Amniotic epithelial cell (primary cell): ENCODE measurements at regions not wholly inside any gene's neighbourhood (a gene's known extent, or its start where the extent isn't known, plus 50 kb on each side); places are given as distances from the start of the nearest gene placed in this dataset.

Experiments used
- DNase-seq: peaks from one replicate; pipeline ENCODE4 v3.0.0-alpha.2; 2010; ENCODE audit warnings: low read depth

GRCh38 chr4:54924891-54925290, 200.5 kb downstream of the KDR start:
- no peak for DNase-seq

- DNase-seq: no peak
Measured at GRCh38 chr4:54915276-54915675, 210.1 kb downstream of the KDR start.

DNA sequence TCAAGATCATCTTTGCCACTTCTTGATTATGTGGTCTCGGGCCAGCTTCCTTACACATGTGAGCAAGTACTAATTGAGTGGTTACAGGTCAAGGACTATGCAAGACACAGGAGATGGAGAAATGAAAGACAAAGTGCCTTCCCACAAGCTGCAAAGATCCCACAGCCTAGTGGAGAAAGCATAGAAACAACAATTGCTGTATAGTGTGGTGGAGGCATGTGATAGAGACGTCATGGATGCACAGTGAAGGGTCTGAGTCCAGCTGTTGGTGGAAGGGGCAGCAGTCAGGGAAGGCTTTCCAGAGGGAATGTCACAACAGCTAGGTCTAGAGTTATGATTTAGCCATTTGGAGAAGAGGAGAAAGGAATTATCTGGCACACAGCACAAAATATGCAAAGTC, 210.6 kb downstream of the KDR start:
- no peak for DNase-seq

- no peak for DNase-seq
Measured at GRCh38 chr4:54913751-54914526, 211.5 kb downstream of the KDR start.

- no peak for DNase-seq
Measured at GRCh38 chr4:54912155-54912554, 213.2 kb downstream of the KDR start.

DNA sequence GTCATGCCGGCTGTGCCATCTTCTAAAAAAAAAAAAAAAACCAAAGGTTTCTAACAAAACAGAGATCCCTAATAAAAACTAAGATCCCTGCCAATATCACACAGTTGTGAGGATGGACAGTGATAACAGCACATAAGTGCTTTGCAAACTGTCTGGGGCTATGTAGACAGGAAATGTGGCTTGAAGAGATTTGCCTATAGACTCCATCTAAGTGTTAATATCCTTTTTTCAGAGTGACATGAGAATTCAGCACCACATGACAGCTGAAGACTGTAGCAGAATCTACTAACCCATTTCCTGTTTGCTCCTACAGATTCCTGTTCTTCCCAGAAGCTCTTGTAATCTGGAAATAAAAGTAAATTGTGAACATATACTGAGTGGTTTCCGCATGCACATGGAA, 215.4 kb downstream of the KDR start:
- no peak for DNase-seq

DNA sequence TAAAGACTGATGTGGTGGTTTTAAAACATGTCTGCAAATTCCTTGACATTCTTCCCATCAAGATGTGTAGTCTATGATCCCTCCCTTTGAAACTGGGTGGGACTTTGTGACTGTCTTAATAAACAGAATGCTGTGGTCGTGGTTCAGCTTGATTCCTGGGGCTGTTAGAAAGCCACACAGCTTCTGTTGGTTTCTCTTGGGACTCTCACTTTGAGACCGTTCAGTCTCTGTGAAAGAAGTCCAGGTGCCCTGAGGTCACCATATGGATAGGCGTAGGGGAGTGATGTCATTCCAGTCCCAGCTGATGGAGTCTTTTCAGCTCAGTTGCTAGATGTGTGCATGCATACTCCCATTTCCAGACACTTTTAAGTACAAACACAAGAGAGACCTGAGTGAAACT, 216.6 kb downstream of the KDR start:
- DNase-seq: no peak

DNA sequence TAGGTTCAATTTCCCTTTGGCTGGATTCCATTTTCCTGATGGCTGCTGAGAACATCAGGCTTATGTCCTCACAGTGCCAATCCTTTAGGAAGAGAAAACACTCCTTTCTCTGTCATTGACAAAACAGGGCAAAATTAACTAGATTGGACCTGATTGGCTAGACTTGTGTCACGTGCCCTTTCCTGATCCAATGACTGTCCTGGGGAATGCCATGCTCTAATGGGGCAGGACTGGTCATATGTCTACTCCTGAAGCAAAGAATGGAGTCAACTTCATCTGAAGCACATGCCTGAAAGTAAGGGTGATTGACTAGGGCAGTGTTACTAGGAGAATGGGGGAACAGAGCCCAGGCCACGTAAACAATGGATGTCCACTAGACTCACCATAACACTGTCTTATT, 220.4 kb downstream of the KDR start:
- no peak for DNase-seq

GRCh38 chr4:54902976-54903375, 222.4 kb downstream of the KDR start:
- DNase-seq: no peak

- DNase-seq: peak; percentile 3
Measured at GRCh38 chr4:54902271-54902670, 223.1 kb downstream of the KDR start.

- DNase-seq: no peak
Measured at GRCh38 chr4:54901202-54901601, 224.2 kb downstream of the KDR start.

GRCh38 chr4:54898656-54899340, 226.6 kb downstream of the KDR start:
- peak; percentile 41 for DNase-seq

GRCh38 chr4:54898056-54898562, 227.3 kb downstream of the KDR start:
- DNase-seq: peak; percentile 5

- no peak for DNase-seq
Measured at GRCh38 chr4:54897590-54897989, 227.8 kb downstream of the KDR start.

DNA sequence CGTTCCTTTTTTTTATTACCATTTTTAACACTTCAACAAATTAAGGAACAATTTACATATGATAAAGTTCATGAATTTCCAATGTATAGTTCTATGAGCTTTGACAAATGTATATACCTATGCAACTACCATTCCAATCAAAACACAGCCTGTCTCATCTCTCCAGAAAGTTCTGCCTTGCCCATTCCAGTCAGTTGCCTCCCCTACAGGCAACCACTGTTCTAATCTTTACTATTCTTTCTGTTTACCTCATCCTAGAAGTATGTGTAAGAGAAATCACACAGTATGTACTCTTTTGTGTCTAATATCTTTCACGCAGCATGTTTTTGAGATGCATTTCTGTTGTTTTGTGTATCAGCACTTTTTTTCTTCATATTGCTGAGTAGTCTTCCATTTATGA, 224.9 kb downstream of the KIT start:
- DNase-seq: peak; percentile 19

DNA sequence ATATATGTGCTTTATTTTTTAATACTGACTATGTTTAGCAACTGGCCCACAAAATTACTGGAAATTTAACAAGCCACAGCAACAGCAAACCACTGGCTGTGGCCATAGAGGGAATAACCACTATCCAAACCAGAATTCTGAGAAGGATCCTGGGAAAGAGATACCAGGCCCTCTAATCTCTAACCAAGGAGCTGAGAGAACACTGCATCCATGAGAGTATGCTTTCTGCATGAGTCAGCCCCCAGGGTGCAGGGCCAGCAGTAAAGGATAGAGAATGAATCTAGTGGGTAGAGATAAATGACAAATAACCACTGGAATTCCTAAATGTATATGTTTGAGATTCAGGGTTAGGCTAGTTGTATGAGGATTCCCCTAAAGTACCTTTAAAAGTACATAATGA, 221.8 kb downstream of the KIT start:
- DNase-seq: peak; percentile 86

DNA sequence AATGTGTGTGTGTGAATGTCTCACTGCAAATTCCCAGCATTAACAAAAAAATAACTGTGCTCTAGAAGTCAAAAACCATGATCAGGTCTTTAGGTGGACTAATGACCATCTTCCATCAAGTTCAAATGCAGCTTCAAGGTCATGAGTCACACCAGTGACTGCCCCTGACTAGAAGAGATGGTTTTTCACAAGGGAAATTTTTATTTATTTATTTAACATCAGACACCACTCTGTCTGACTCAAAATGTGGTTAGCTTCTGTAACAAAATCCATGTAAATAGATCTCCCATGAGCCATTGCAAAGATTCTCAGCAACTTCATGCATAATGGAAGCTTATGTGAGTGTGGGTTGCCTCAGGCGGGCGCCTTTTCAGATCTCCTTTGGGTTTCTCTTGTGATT, 219.2 kb downstream of the KIT start:
- DNase-seq: peak; percentile 79

DNA sequence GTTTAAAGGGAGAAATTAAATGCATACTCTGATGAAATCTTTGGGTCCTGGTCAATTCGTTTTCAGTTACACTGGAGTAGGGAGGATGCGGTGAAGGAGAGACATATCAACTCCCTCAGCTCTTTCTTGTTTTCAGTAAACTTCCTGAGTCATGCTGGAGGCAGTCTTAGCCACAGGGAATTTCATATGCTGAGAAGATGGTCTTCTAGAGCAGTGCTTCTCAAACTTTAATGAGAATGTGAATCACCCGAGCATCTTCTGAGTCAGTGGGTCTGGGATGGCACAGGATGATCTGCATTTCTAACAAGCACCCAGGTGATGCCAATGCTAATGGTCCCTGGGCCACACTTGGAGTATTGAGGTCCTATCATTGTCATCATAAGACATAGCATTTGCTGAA, 214.5 kb downstream of the KIT start:
- DNase-seq: peak; percentile 51

- DNase-seq: no peak
Measured at GRCh38 chr4:54863571-54864255, 206.0 kb downstream of the KIT start.

- no peak for DNase-seq
Measured at GRCh38 chr4:54861201-54861600, 203.4 kb downstream of the KIT start.

DNA sequence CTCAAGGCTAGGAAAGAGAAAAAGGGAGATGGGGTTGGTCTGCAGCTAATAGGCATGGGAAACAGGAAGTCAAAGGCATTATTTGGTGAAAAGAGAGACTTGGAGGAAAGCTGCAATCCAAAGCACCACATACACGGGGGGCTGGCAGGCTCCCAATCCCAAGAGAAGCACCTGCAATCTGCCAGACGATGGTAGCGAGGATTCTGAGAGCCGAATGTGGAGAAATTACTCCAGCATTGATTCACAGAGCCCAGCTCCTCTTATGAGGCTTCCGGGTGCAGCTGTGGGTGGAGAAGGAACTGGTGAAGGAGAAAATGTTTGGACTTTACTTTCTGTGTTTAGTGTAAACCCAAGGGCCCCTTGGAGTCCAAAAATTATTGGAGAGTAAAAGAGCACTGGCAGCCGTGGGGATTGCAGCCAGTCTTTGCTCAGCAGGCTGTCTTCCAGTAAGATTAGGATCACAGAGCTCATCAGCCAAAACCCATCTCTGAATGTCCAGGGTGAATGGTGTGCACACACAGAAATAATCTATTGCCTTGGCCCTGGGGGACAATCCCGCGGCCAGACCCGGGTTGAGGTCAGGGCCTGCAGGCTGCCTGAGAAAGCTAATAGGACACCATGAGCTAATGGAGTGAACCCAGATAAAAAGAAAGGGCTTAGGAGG, 197.6 kb downstream of the KIT start:
- no peak for DNase-seq

DNA sequence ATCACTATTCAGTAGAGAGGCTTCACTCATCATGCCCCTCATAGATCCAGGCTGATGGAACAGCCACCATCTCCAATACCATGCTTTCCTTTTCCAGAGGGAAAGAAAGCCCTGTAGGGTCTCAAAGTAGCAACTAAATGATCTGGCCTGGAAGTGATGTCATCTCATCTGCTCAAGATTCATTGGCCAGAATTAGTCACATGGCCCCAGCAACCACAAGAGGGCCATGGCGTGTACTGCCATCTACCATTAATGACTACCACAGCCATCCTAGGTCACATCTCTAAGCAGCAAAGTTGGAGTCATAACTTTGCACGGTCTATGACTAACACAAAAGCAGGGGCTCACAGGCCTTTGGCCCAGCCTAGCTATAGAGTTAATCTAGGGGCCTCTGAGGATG, 194.8 kb downstream of the KIT start:
- DNase-seq: no peak
